C4-2B (cell line): ENCODE measurements at regions not wholly inside any gene's neighbourhood (a gene's known extent, or its start where the extent isn't known, plus 50 kb on each side); places are given as distances from the start of the nearest gene placed in this dataset.

Source experiments
- H3K27ac ChIP-seq: fragments of 450-650 bp; 2 replicates; pipeline ENCODE4 v1.5.1; 2017
- CTCF ChIP-seq: fragments of 450-650 bp; conservative IDR thresholded peaks from 2 replicates; pipeline ENCODE4 v1.5.1; 2017; ENCODE audit warnings: mild to moderate bottlenecking
- ZFX ChIP-seq: fragments of 450-650 bp; IDR thresholded peaks from 2 replicates; pipeline ENCODE4 v1.6.1; 2017

GRCh38 chr5:18102733-18103132 is 468.5 kb downstream of the TAF11L14 start:
- H3K27ac ChIP-seq: no peak overlapping the region
- TF ChIP-seq ZFX (no peak), CTCF (peak; percentile 25)

- TF ChIP-seq ZFX (no peak), CTCF (no peak)
- no peak overlapping the region for H3K27ac ChIP-seq
Measured at GRCh38 chr5:18105449-18105848, 471.2 kb downstream of the TAF11L14 start.

- H3K27ac ChIP-seq: no peak overlapping the region
- no peak for TF ChIP-seq CTCF
- no peak for TF ChIP-seq ZFX
Measured at GRCh38 chr5:18111906-18112465, 477.7 kb downstream of the TAF11L14 start.

GRCh38 chr5:18113721-18114120 is 479.5 kb downstream of the TAF11L14 start:
- TF ChIP-seq CTCF: peak; percentile 52
- no peak for TF ChIP-seq ZFX
- H3K27ac ChIP-seq: no peak overlapping the region

- TF ChIP-seq ZFX (no peak), CTCF (no peak)
- no peak overlapping the region for H3K27ac ChIP-seq
Measured at GRCh38 chr5:18114151-18114757, 480.0 kb downstream of the TAF11L14 start.

GRCh38 chr5:18117968-18118367 is 483.7 kb downstream of the TAF11L14 start:
- TF ChIP-seq CTCF: no peak
- no peak for TF ChIP-seq ZFX

GRCh38 chr5:18119156-18119785 is 485.0 kb downstream of the TAF11L14 start:
- TF ChIP-seq CTCF (no peak), ZFX (no peak)
- H3K27ac ChIP-seq: no peak overlapping the region

More at GRCh38 chr5:18117968-18118367, 483.7 kb downstream of the TAF11L14 start:
- no peak overlapping the region for H3K27ac ChIP-seq
